ENCODE measurements at regions not wholly inside any gene's neighbourhood (a gene's known extent, or its start where the extent isn't known, plus 50 kb on each side); places are given as distances from the start of the nearest gene placed in this dataset.
"Not testable (repeated sequence)": the region's sequence is repeated elsewhere in the genome, so short reads cannot be mapped to it uniquely, and the experiment has no call there.

- not testable (repeated sequence) for H3K9me2 ChIP-seq (replicated peaks; ENCODE audit: insufficient read depth); H2AFZ ChIP-seq; H3K27me3 ChIP-seq; H3K36me3 ChIP-seq (replicated peaks; ENCODE audit: insufficient read depth, low read depth); H3K27ac ChIP-seq; H3K4me2 ChIP-seq; H4K20me1 ChIP-seq (ENCODE audit: insufficient read depth, poor library complexity, severe bottlenecking); H3K4me3 ChIP-seq; H3K9me3 ChIP-seq (ENCODE audit: low read depth); H3K79me2 ChIP-seq; H3K4me1 ChIP-seq (ENCODE audit: insufficient read depth)
- peak; percentile 45 for DNase-seq (ENCODE audit: low spot score)
- 38% methylated on average over 3 of the region's 3 CpGs for WGBS (ENCODE audit: low lambda C conversion rate, missing lambda C conversion rate)
- peak; percentile 54 for TF ChIP-seq CTCF (IDR thresholded peaks at IDR 0.05; ENCODE audit: poor library complexity)
Observed at GRCh38 chr1:46878173-46878782, 63.0 kb downstream of the CYP4A11 start.

- 47% methylated on average over 4 of the region's 4 CpGs for WGBS (ENCODE audit: low lambda C conversion rate, missing lambda C conversion rate)
- H4K20me1 ChIP-seq (ENCODE audit: insufficient read depth, poor library complexity, severe bottlenecking), result not testable (repeated sequence)
- peak; percentile 20 for TF ChIP-seq CTCF (IDR thresholded peaks at IDR 0.05; ENCODE audit: poor library complexity)
Observed at GRCh38 chr1:46876093-46876492, 65.2 kb downstream of the CYP4A11 start.

More at GRCh38 chr1:46876093-46876492, 65.2 kb downstream of the CYP4A11 start:
- H3K27me3 ChIP-seq; H3K4me2 ChIP-seq; H3K9me2 ChIP-seq (replicated peaks; ENCODE audit: insufficient read depth); H3K4me1 ChIP-seq (ENCODE audit: insufficient read depth); H3K4me3 ChIP-seq; H3K27ac ChIP-seq; DNase-seq (ENCODE audit: low spot score); H3K36me3 ChIP-seq (replicated peaks; ENCODE audit: insufficient read depth, low read depth); H3K9me3 ChIP-seq (ENCODE audit: low read depth); H3K79me2 ChIP-seq; H2AFZ ChIP-seq: not testable (repeated sequence)
